Spleen (tissue), 7 donors: ENCODE measurements at regions not wholly inside any gene's neighbourhood (a gene's known extent, or its start where the extent isn't known, plus 50 kb on each side); places are given as distances from the start of the nearest gene placed in this dataset.

Source experiments
- POLR2A ChIP-seq, 3 donors: fragments of 450-650 bp; IDR thresholded peaks; one replicate each; pipeline ENCODE4 v1.5.1; 2017; ENCODE audit warnings: antibody characterized with exemption in 3 of 3, mild to moderate bottlenecking in 1 of 3
- POLR2AphosphoS5 ChIP-seq, 3 donors: sonication (generic); formaldehyde crosslinking; IDR thresholded peaks; one replicate each; pipeline ENCODE4 v1.5.1; 2017; ENCODE audit warnings: antibody characterized with exemption in 3 of 3
- TF ChIP-seq, protein P1 (sequence below), 11 experiments: fragments of 200-600 bp in 7 of 11; fragments of 450-650 bp in 4 of 11; sonication (generic) in 4 of 11; IDR thresholded peaks in 8 of 11; conservative IDR thresholded peaks in 3 of 11; 1 replicate in 7 of 11; 2 replicates in 4 of 11; pipeline versions ENCODE4 v1.4.0 to v1.8.0; 2016 to 2021; ENCODE audit warnings: antibody characterized with exemption in 11 of 11, inconsistent platforms in 4 of 11, mild to moderate bottlenecking in 1 of 11
- donor health status: DM: no; HTN: no; CAD: no; lungs with moderate emphysema.
- donor health status: DM: no; HTN: no; CAD: no.
- donor health status: DM: no; HTN: no; CAD: no.

DNA sequence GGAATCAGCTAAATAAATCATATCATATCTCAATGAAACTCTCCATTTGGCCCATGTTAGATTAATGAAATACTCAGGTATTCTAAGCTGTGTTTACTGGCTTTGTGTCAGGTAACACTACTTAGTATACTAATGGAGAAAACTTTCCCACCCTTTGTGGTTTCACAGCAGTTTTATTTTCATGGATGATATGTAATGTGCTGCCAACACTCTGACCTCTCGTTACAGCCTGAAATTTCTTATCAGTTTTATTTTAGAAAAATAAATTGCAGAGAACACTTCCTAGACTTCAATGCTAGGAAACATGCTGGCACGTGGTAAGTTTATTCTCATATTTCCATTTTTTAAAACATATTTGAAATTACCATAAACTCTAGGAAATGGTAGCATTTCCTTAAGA is 758.9 kb downstream of the LIG4 start:
- TF ChIP-seq, protein P1, sequence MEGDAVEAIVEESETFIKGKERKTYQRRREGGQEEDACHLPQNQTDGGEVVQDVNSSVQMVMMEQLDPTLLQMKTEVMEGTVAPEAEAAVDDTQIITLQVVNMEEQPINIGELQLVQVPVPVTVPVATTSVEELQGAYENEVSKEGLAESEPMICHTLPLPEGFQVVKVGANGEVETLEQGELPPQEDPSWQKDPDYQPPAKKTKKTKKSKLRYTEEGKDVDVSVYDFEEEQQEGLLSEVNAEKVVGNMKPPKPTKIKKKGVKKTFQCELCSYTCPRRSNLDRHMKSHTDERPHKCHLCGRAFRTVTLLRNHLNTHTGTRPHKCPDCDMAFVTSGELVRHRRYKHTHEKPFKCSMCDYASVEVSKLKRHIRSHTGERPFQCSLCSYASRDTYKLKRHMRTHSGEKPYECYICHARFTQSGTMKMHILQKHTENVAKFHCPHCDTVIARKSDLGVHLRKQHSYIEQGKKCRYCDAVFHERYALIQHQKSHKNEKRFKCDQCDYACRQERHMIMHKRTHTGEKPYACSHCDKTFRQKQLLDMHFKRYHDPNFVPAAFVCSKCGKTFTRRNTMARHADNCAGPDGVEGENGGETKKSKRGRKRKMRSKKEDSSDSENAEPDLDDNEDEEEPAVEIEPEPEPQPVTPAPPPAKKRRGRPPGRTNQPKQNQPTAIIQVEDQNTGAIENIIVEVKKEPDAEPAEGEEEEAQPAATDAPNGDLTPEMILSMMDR (IDR thresholded peaks at IDR 0.05 in 8 of 11, conservative IDR thresholded peaks at IDR 0.05 in 3 of 11): no peak
- TF ChIP-seq POLR2A (IDR thresholded peaks at IDR 0.05) (no peak), POLR2AphosphoS5 (IDR thresholded peaks at IDR 0.05) (no peak)
